PC-9 (cell line): ENCODE measurements at regions not wholly inside any gene's neighbourhood (a gene's known extent, or its start where the extent isn't known, plus 50 kb on each side); places are given as distances from the start of the nearest gene placed in this dataset.

ENCODE experiments used
- EZH2 ChIP-seq: fragments of 200-600 bp; sonication (generic); IDR thresholded peaks from 2 replicates; pipeline ENCODE4 v1.8.0; 2017; ENCODE audit warnings: antibody characterized with exemption, low read depth
- TF ChIP-seq, protein P1 (sequence below): fragments of 200-600 bp; sonication (generic); conservative IDR thresholded peaks from 2 replicates; pipeline ENCODE4 v1.6.1; 2017; ENCODE audit warnings: mixed run types, antibody characterized with exemption, mild to moderate bottlenecking, moderate library complexity

DNA sequence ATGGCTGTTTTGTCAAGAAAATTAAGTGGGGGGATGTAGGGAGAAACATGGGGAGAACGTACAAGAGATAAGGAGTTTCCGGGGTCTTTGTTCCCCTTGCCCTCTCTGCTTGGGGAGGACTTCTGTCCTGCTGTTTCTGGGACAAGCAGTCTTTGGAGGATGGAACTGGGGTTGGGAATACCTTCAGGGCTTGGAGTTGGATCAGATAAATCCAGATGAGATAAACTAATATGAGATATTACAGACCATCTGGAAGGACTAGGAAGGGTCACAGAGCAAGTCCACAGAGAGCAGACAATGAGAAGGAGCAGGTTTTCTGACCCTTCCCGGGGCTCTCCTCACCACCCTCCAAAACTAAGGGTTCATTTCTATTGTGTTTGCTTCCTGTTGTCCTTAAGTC, 237.5 kb downstream of the TSHZ3 start:
- TF ChIP-seq, protein P1, sequence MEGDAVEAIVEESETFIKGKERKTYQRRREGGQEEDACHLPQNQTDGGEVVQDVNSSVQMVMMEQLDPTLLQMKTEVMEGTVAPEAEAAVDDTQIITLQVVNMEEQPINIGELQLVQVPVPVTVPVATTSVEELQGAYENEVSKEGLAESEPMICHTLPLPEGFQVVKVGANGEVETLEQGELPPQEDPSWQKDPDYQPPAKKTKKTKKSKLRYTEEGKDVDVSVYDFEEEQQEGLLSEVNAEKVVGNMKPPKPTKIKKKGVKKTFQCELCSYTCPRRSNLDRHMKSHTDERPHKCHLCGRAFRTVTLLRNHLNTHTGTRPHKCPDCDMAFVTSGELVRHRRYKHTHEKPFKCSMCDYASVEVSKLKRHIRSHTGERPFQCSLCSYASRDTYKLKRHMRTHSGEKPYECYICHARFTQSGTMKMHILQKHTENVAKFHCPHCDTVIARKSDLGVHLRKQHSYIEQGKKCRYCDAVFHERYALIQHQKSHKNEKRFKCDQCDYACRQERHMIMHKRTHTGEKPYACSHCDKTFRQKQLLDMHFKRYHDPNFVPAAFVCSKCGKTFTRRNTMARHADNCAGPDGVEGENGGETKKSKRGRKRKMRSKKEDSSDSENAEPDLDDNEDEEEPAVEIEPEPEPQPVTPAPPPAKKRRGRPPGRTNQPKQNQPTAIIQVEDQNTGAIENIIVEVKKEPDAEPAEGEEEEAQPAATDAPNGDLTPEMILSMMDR, result no peak
- TF ChIP-seq EZH2, result no peak
